HEK293 (cell line): ENCODE measurements at regions not wholly inside any gene's neighbourhood (a gene's known extent, or its start where the extent isn't known, plus 50 kb on each side); places are given as distances from the start of the nearest gene placed in this dataset.

Source experiments
- BCL11A ChIP-seq: fragments of 450-650 bp; formaldehyde crosslinking; IDR thresholded peaks from 2 replicates; pipeline ENCODE4 v1.5.1; 2016; ENCODE audit warnings: low read depth, missing biosample characterization, missing genetic modification characterization
- SP3 ChIP-seq: fragments of 450-650 bp; formaldehyde crosslinking; IDR thresholded peaks from 2 replicates; pipeline ENCODE4 v1.5.1; 2016; ENCODE audit warnings: missing biosample characterization, missing genetic modification characterization
- ZIC2 ChIP-seq: fragments of 450-650 bp; formaldehyde crosslinking; IDR thresholded peaks from 2 replicates; pipeline ENCODE4 v1.5.1; 2016; ENCODE audit warnings: missing biosample characterization, missing genetic modification characterization
- ZNF292 ChIP-seq: fragments of 450-650 bp; formaldehyde crosslinking; IDR thresholded peaks from 2 replicates; pipeline ENCODE4 v1.5.1; 2016; ENCODE audit warnings: low read depth, missing biosample characterization, missing genetic modification characterization, borderline replicate concordance
- ZNF391 ChIP-seq: fragments of 450-650 bp; formaldehyde crosslinking; IDR thresholded peaks from 2 replicates; pipeline ENCODE4 v1.5.1; 2016; ENCODE audit warnings: low read depth, missing biosample characterization, missing genetic modification characterization, borderline replicate concordance
- ZNF670 ChIP-seq: fragments of 450-650 bp; formaldehyde crosslinking; IDR thresholded peaks from 2 replicates; pipeline ENCODE4 v1.5.1; 2016; ENCODE audit warnings: missing biosample characterization, missing genetic modification characterization, low read depth
- ZNF768 ChIP-seq: fragments of 450-650 bp; formaldehyde crosslinking; IDR thresholded peaks from 2 replicates; pipeline ENCODE4 v1.5.1; 2018; ENCODE audit warnings: missing biosample characterization, mild to moderate bottlenecking, missing genetic modification characterization
- TF ChIP-seq, protein P1 (sequence below): fragments of 450-650 bp; formaldehyde crosslinking; IDR thresholded peaks from 2 replicates; pipeline ENCODE4 v1.5.1; 2016; ENCODE audit warnings: missing biosample characterization, missing genetic modification characterization
- TF ChIP-seq, protein P2 (sequence below): fragments of 450-650 bp; formaldehyde crosslinking; IDR thresholded peaks from 2 replicates; pipeline ENCODE4 v1.5.1; 2016; ENCODE audit warnings: missing biosample characterization, missing genetic modification characterization, borderline replicate concordance
- TF ChIP-seq, protein P3 (sequence below): fragments of 450-650 bp; formaldehyde crosslinking; IDR thresholded peaks from 2 replicates; pipeline ENCODE4 v1.5.1; 2016; ENCODE audit warnings: missing biosample characterization, missing genetic modification characterization
- TF ChIP-seq, protein P4 (sequence below): fragments of 450-650 bp; formaldehyde crosslinking; IDR thresholded peaks from 2 replicates; pipeline ENCODE4 v1.5.1; 2016; ENCODE audit warnings: missing biosample characterization, missing genetic modification characterization

DNA sequence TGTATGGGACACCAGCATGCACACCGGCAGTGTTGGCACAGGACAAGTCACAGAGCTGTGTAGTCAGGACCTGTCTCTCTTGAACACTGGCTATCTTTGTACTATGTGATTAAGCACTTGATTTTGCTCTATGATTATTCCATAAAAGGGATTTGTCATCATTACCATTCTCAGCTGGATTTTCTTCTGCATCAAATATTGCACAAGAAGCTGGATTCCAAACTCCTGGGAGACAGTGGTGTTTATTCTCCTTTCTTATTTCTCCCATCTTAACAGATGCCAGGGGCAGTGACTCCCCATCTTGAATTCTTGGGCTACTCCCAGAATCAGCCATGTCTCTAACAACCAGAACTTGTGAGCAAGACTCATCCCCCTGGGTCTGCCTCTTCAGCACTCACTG, 62.5 kb upstream of the GNAZ start:
- TF ChIP-seq, protein P1, sequence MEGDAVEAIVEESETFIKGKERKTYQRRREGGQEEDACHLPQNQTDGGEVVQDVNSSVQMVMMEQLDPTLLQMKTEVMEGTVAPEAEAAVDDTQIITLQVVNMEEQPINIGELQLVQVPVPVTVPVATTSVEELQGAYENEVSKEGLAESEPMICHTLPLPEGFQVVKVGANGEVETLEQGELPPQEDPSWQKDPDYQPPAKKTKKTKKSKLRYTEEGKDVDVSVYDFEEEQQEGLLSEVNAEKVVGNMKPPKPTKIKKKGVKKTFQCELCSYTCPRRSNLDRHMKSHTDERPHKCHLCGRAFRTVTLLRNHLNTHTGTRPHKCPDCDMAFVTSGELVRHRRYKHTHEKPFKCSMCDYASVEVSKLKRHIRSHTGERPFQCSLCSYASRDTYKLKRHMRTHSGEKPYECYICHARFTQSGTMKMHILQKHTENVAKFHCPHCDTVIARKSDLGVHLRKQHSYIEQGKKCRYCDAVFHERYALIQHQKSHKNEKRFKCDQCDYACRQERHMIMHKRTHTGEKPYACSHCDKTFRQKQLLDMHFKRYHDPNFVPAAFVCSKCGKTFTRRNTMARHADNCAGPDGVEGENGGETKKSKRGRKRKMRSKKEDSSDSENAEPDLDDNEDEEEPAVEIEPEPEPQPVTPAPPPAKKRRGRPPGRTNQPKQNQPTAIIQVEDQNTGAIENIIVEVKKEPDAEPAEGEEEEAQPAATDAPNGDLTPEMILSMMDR (tag by site-specific recombination): no peak
- TF ChIP-seq BCL11A (tag by site-specific recombination) (no peak), ZIC2 (no peak), ZNF768 (tag by site-specific recombination) (no peak), ZNF391 (tag by site-specific recombination) (no peak), ZNF670 (tag by site-specific recombination) (no peak), ZNF292 (tag by site-specific recombination) (no peak), SP3 (tag by site-specific recombination) (no peak)
- TF ChIP-seq, protein P2, sequence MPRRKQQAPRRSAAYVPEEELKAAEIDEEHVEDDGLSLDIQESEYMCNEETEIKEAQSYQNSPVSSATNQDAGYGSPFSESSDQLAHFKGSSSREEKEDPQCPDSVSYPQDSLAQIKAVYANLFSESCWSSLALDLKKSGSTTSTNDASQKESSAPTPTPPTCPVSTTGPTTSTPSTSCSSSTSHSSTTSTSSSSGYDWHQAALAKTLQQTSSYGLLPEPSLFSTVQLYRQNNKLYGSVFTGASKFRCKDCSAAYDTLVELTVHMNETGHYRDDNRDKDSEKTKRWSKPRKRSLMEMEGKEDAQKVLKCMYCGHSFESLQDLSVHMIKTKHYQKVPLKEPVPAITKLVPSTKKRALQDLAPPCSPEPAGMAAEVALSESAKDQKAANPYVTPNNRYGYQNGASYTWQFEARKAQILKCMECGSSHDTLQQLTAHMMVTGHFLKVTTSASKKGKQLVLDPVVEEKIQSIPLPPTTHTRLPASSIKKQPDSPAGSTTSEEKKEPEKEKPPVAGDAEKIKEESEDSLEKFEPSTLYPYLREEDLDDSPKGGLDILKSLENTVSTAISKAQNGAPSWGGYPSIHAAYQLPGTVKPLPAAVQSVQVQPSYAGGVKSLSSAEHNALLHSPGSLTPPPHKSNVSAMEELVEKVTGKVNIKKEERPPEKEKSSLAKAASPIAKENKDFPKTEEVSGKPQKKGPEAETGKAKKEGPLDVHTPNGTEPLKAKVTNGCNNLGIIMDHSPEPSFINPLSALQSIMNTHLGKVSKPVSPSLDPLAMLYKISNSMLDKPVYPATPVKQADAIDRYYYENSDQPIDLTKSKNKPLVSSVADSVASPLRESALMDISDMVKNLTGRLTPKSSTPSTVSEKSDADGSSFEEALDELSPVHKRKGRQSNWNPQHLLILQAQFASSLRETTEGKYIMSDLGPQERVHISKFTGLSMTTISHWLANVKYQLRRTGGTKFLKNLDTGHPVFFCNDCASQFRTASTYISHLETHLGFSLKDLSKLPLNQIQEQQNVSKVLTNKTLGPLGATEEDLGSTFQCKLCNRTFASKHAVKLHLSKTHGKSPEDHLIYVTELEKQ (tag by site-specific recombination): no peak
- TF ChIP-seq, protein P3, sequence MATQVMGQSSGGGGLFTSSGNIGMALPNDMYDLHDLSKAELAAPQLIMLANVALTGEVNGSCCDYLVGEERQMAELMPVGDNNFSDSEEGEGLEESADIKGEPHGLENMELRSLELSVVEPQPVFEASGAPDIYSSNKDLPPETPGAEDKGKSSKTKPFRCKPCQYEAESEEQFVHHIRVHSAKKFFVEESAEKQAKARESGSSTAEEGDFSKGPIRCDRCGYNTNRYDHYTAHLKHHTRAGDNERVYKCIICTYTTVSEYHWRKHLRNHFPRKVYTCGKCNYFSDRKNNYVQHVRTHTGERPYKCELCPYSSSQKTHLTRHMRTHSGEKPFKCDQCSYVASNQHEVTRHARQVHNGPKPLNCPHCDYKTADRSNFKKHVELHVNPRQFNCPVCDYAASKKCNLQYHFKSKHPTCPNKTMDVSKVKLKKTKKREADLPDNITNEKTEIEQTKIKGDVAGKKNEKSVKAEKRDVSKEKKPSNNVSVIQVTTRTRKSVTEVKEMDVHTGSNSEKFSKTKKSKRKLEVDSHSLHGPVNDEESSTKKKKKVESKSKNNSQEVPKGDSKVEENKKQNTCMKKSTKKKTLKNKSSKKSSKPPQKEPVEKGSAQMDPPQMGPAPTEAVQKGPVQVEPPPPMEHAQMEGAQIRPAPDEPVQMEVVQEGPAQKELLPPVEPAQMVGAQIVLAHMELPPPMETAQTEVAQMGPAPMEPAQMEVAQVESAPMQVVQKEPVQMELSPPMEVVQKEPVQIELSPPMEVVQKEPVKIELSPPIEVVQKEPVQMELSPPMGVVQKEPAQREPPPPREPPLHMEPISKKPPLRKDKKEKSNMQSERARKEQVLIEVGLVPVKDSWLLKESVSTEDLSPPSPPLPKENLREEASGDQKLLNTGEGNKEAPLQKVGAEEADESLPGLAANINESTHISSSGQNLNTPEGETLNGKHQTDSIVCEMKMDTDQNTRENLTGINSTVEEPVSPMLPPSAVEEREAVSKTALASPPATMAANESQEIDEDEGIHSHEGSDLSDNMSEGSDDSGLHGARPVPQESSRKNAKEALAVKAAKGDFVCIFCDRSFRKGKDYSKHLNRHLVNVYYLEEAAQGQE (tag by site-specific recombination): no peak
- TF ChIP-seq, protein P4, sequence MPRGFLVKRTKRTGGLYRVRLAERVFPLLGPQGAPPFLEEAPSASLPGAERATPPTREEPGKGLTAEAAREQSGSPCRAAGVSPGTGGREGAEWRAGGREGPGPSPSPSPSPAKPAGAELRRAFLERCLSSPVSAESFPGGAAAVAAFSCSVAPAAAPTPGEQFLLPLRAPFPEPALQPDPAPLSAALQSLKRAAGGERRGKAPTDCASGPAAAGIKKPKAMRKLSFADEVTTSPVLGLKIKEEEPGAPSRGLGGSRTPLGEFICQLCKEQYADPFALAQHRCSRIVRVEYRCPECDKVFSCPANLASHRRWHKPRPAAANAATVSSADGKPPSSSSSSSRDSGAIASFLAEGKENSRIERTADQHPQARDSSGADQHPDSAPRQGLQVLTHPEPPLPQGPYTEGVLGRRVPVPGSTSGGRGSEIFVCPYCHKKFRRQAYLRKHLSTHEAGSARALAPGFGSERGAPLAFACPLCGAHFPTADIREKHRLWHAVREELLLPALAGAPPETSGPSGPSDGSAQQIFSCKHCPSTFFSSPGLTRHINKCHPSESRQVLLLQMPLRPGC (tag by site-specific recombination): no peak
